Liver (tissue), 3 donors: ENCODE measurements at regions not wholly inside any gene's neighbourhood (a gene's known extent, or its start where the extent isn't known, plus 50 kb on each side); places are given as distances from the start of the nearest gene placed in this dataset.

Experiments used
- ATF3 ChIP-seq: IDR thresholded peaks from 2 replicates; pipeline ENCODE4 v1.6.1; 2016; ENCODE audit warnings: antibody characterized with exemption
- CTCF ChIP-seq: fragments of 150-350 bp; IDR thresholded peaks from 2 replicates; pipeline ENCODE4 v1.5.1; 2017; ENCODE audit warnings: improper control_type of control experiment, low read depth, low read length; ENCODE audit not compliant: missing input control
- FOXA1 ChIP-seq: IDR thresholded peaks from 2 replicates; pipeline ENCODE4 v1.6.1; 2016; ENCODE audit warnings: antibody characterized with exemption
- GABPA ChIP-seq, 2 donors: IDR thresholded peaks in 1 of 2; conservative IDR thresholded peaks in 1 of 2; 2 replicates each; pipeline ENCODE4 v1.6.1; 2016; ENCODE audit warnings: antibody characterized with exemption in 2 of 2, mild to moderate bottlenecking in 1 of 2, moderate library complexity in 1 of 2
- RXRA ChIP-seq, 2 donors: IDR thresholded peaks; 2 replicates each; pipeline ENCODE4 v1.6.1; 2017 to 2018; ENCODE audit warnings: antibody characterized with exemption in 2 of 2, mild to moderate bottlenecking in 1 of 2
- TAF1 ChIP-seq: conservative IDR thresholded peaks from 2 replicates; pipeline ENCODE4 v1.6.1; 2016; ENCODE audit warnings: antibody characterized with exemption, mild to moderate bottlenecking
- TF ChIP-seq, protein P1 (sequence below): IDR thresholded peaks from 2 replicates; pipeline ENCODE4 v1.6.1; 2016; ENCODE audit warnings: antibody characterized with exemption, mild to moderate bottlenecking
- TF ChIP-seq, protein P2 (sequence below): IDR thresholded peaks from 2 replicates; pipeline ENCODE4 v1.6.1; 2016; ENCODE audit warnings: antibody characterized with exemption
- donor health status: healthy.
- donor health status: healthy.

DNA sequence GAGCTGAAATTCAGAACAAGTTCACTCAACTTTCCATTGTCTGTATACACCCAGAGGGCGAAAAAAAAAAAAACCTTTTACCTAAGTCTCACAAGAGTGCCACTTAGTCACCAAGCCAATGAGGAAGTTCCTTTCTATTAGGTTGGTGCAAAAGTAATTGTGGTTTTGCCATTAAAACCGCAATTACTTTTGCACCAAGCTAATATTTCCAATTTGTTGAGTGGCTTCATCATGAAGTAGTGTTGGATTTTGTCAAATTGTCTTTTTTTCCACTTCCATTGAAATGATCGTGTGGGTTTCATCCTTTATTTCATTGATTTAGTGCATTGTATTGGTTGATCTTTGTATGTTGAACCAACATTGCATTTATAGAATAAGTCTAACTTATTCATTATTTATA lies 253.9 kb downstream of the ZIC4 start:
- no peak for TF ChIP-seq GABPA (IDR thresholded peaks at IDR 0.05 in 1 of 2, conservative IDR thresholded peaks at IDR 0.05 in 1 of 2)
- no peak for TF ChIP-seq ATF3
- TF ChIP-seq FOXA1: no peak
- TF ChIP-seq CTCF: no peak
- no peak for TF ChIP-seq TAF1
- TF ChIP-seq, protein P1, sequence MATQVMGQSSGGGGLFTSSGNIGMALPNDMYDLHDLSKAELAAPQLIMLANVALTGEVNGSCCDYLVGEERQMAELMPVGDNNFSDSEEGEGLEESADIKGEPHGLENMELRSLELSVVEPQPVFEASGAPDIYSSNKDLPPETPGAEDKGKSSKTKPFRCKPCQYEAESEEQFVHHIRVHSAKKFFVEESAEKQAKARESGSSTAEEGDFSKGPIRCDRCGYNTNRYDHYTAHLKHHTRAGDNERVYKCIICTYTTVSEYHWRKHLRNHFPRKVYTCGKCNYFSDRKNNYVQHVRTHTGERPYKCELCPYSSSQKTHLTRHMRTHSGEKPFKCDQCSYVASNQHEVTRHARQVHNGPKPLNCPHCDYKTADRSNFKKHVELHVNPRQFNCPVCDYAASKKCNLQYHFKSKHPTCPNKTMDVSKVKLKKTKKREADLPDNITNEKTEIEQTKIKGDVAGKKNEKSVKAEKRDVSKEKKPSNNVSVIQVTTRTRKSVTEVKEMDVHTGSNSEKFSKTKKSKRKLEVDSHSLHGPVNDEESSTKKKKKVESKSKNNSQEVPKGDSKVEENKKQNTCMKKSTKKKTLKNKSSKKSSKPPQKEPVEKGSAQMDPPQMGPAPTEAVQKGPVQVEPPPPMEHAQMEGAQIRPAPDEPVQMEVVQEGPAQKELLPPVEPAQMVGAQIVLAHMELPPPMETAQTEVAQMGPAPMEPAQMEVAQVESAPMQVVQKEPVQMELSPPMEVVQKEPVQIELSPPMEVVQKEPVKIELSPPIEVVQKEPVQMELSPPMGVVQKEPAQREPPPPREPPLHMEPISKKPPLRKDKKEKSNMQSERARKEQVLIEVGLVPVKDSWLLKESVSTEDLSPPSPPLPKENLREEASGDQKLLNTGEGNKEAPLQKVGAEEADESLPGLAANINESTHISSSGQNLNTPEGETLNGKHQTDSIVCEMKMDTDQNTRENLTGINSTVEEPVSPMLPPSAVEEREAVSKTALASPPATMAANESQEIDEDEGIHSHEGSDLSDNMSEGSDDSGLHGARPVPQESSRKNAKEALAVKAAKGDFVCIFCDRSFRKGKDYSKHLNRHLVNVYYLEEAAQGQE: no peak
- TF ChIP-seq, protein P2, sequence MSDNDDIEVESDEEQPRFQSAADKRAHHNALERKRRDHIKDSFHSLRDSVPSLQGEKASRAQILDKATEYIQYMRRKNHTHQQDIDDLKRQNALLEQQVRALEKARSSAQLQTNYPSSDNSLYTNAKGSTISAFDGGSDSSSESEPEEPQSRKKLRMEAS: no peak
- TF ChIP-seq RXRA (IDR thresholded peaks at IDR 0.05): no peak
